ENCODE measurements at regions not wholly inside any gene's neighbourhood (a gene's known extent, or its start where the extent isn't known, plus 50 kb on each side); places are given as distances from the start of the nearest gene placed in this dataset.
A peak's percentile ranks its signal among the peaks of the same experiment; 100 is the strongest.

DNA sequence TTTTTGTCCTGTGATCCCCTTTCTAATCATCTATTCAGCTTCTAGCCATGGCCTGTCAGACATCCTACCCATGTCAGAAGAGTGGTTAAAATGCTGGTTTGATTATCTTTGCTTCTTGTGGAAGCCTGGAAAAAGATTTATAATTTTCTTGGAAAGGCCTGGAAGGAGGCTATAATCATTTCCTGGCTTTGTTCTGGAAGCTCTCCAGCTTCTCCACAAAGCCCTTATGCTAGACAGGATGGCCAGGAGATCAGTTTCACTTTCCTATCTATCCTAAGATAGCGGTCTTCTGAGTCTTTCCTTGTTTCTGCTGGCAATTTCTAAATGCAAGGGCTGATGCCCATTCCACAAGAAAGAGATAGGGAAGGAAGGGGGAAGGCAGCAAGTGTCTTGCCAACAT is 90.9 kb upstream of the SLC44A3 start:
- no peak overlapping the region for H3K4ac ChIP-seq (ENCODE audit: low read depth, low read length)
- no peak overlapping the region for H4K8ac ChIP-seq (ENCODE audit: low read depth, low read length)
- peak; percentile 26 to 48 for DNase-seq
- H3K79me2 ChIP-seq (ENCODE audit: control insufficient read depth, insufficient read depth, low read length, poor library complexity): no peaks in the 10 kb centered on the region
- H3K27me3 ChIP-seq (ENCODE audit: insufficient read depth, low read length): no peaks in the 10 kb centered on the region
- H3K79me1 ChIP-seq (ENCODE audit: low read length): no peaks in the 10 kb centered on the region
- no peak overlapping the region for H2BK12ac ChIP-seq (ENCODE audit: low read length)
- H4K12ac ChIP-seq (ENCODE audit: low read depth, low read length): no peak overlapping the region
- WGBS (ENCODE audit: extremely low coverage, insufficient coverage, insufficient read length): no CpG with 5 or more reads among the region's 1 CpG
- no peaks in the 10 kb centered on the region for H3K36me3 ChIP-seq (ENCODE audit: control insufficient read depth in 1 of 2, insufficient read depth in 2 of 2, low read length in 2 of 2)
- H3K18ac ChIP-seq (ENCODE audit: low read length): no peak overlapping the region
- no peak overlapping the region for H3K4me2 ChIP-seq (ENCODE audit: low read length)
- no peak overlapping the region for H2BK120ac ChIP-seq (ENCODE audit: insufficient read depth, low read length, poor library complexity)
- no peaks in the 10 kb centered on the region for H3K9me3 ChIP-seq (ENCODE audit: insufficient read depth, low read depth, low read length)
- no peak overlapping the region for H2BK5ac ChIP-seq (ENCODE audit: low read depth, low read length, poor library complexity)
- H4K91ac ChIP-seq (ENCODE audit: low read depth, low read length): no peak overlapping the region
- H2AK5ac ChIP-seq (ENCODE audit: low read length): no peak overlapping the region
- H3K4me1 ChIP-seq (ENCODE audit: control insufficient read depth in 1 of 2, insufficient read depth in 2 of 2, low read length in 2 of 2): no peaks in the 10 kb centered on the region
- no peak overlapping the region for H3K4me3 ChIP-seq (ENCODE audit: low read depth, low read length)
- no peak overlapping the region for H3K27ac ChIP-seq (ENCODE audit: low read depth, low read length)
- no peak overlapping the region for H3K23ac ChIP-seq (ENCODE audit: low read length)
- H2AFZ ChIP-seq (ENCODE audit: insufficient read depth, low read length, poor library complexity): no peak overlapping the region
- no peak overlapping the region for H3K9ac ChIP-seq (ENCODE audit: low read length)
- no peak overlapping the region for H3K14ac ChIP-seq (ENCODE audit: low read length)

DNA sequence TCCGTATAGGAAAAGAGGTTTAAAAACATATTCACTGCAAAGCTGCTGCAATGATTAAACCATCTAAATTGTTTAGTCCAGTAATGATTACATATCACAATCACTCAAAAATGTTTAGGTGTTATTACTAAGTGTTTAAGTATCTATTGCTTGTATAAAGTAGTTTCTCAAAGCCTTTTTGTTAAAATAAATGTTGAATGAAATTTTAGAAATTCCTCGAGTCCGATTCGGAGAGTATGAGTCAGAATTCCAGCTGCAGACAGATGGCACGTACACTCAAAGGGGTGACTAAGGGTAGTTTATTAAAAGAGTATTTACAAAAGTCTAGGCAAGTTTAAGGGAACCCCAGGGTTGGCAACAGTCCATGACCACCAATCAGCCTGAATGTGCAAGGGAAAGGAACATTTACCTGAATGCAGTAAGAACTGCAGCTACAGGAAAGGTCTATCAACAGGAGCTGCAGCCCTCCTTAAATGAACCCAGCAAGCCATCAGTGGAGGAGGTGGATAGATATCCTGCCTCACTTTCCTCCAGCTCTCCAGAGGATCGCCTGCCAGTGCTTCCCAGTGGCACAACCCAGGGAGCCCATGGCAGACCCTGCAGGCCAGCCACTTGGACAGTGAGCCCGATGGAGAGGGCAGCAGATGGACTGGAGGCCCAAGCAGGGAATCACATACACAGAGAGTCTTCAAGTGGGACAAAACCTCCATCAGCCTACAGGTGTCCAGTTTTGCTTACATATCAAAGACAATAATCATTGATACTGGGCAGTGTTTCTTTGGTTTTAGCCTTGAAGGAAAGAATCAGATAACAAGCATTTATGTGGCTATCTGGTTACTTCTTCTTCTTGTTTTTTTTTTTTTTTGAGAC is 92.1 kb upstream of the SLC44A3 start:
- peak; percentile 12 to 77 for DNase-seq
- no peak overlapping the region for H3K4ac ChIP-seq (ENCODE audit: low read depth, low read length)
- no peak overlapping the region for H3K14ac ChIP-seq (ENCODE audit: low read length)
- H3K4me2 ChIP-seq (ENCODE audit: low read length): no peak overlapping the region
- no peak overlapping the region for H3K4me3 ChIP-seq (ENCODE audit: low read depth, low read length)
- no peak overlapping the region for H3K9ac ChIP-seq (ENCODE audit: low read length)
- no peak overlapping the region for H2BK12ac ChIP-seq (ENCODE audit: low read length)
- no peaks in the 10 kb centered on the region for H3K36me3 ChIP-seq (ENCODE audit: control insufficient read depth in 1 of 2, insufficient read depth in 2 of 2, low read length in 2 of 2)
- no peaks in the 10 kb centered on the region for H3K9me3 ChIP-seq (ENCODE audit: insufficient read depth, low read depth, low read length)
- H3K27me3 ChIP-seq (ENCODE audit: insufficient read depth, low read length): no peaks in the 10 kb centered on the region
- H3K18ac ChIP-seq (ENCODE audit: low read length): no peak overlapping the region
- no peak overlapping the region for H4K12ac ChIP-seq (ENCODE audit: low read depth, low read length)
- H3K79me2 ChIP-seq (ENCODE audit: control insufficient read depth, insufficient read depth, low read length, poor library complexity): no peaks in the 10 kb centered on the region
- H2AK5ac ChIP-seq (ENCODE audit: low read length): peak overlapping the region; percentile 45
- H2BK5ac ChIP-seq (ENCODE audit: low read depth, low read length, poor library complexity): no peak overlapping the region
- H3K79me1 ChIP-seq (ENCODE audit: low read length): no peaks in the 10 kb centered on the region
- no peak overlapping the region for H3K23ac ChIP-seq (ENCODE audit: low read length)
- H4K8ac ChIP-seq (ENCODE audit: low read depth, low read length): no peak overlapping the region
- H3K27ac ChIP-seq (ENCODE audit: low read depth, low read length): no peak overlapping the region
- WGBS (ENCODE audit: extremely low coverage, insufficient coverage, insufficient read length): no CpG with 5 or more reads among the region's 7 CpGs
- no peak overlapping the region for H2BK120ac ChIP-seq (ENCODE audit: insufficient read depth, low read length, poor library complexity)
- no peaks in the 10 kb centered on the region for H3K4me1 ChIP-seq (ENCODE audit: control insufficient read depth in 1 of 2, insufficient read depth in 2 of 2, low read length in 2 of 2)
- H2AFZ ChIP-seq (ENCODE audit: insufficient read depth, low read length, poor library complexity): no peak overlapping the region
- no peak overlapping the region for H4K91ac ChIP-seq (ENCODE audit: low read depth, low read length)

DNA sequence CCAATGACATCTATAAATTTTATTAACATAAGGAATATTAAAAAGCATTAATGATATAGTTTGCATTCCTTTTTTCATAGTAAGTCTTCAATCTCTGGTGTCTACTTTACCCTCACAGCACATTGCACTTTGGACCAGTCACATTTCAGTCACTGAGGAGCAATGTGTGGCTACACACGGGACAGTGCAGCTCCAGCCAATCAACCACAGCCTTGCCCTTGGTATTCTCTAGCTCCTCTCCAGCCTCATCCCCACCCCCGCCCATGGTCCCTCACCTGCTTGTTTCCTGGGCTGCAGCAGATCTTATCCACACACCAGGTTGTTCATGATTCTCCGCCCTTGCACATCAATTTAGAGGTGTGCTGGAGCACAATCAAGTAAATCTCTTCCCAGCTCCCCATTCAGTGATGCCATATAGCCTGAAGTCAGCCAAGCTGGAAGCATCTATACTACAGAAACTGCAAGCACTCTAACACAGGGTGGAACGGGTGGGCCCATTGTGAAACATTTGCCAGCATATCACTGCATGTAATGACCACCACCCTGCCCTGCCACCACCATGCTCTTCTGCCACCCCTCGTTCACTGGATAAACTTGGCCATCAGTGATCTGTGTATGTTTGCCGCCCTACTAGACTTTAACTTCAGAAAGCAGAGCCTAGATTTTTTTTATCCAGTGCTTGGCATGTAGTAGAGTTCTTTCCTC is 93.0 kb upstream of the SLC44A3 start:
- Histone ChIP-seq H3K36me3 (ENCODE audit: control insufficient read depth in 1 of 2, insufficient read depth in 2 of 2, low read length in 2 of 2) (no peaks in the 10 kb centered on the region), H4K91ac (ENCODE audit: low read depth, low read length) (no peak overlapping the region), H3K4me3 (ENCODE audit: low read depth, low read length) (no peak overlapping the region), H3K4me1 (ENCODE audit: control insufficient read depth in 1 of 2, insufficient read depth in 2 of 2, low read length in 2 of 2) (no peaks in the 10 kb centered on the region), H3K79me1 (ENCODE audit: low read length) (no peaks in the 10 kb centered on the region), H3K4ac (ENCODE audit: low read depth, low read length) (no peak overlapping the region), H3K27me3 (ENCODE audit: insufficient read depth, low read length) (no peaks in the 10 kb centered on the region), H2AFZ (ENCODE audit: insufficient read depth, low read length, poor library complexity) (no peak overlapping the region), H4K8ac (ENCODE audit: low read depth, low read length) (no peak overlapping the region), H3K14ac (ENCODE audit: low read length) (no peak overlapping the region), H2BK12ac (ENCODE audit: low read length) (no peak overlapping the region), H3K27ac (ENCODE audit: low read depth, low read length) (no peak overlapping the region), H3K18ac (ENCODE audit: low read length) (no peak overlapping the region), H3K9ac (ENCODE audit: low read length) (no peak overlapping the region), H2AK5ac (ENCODE audit: low read length) (no peak overlapping the region), H3K23ac (ENCODE audit: low read length) (no peak overlapping the region), H3K79me2 (ENCODE audit: control insufficient read depth, insufficient read depth, low read length, poor library complexity) (no peaks in the 10 kb centered on the region), H3K9me3 (ENCODE audit: insufficient read depth, low read depth, low read length) (no peaks in the 10 kb centered on the region), H3K4me2 (ENCODE audit: low read length) (no peak overlapping the region), H4K12ac (ENCODE audit: low read depth, low read length) (no peak overlapping the region), H2BK120ac (ENCODE audit: insufficient read depth, low read length, poor library complexity) (no peak overlapping the region), H2BK5ac (ENCODE audit: low read depth, low read length, poor library complexity) (no peak overlapping the region)
- no peak for DNase-seq
- no CpG with 5 or more reads among the region's 6 CpGs for WGBS (ENCODE audit: extremely low coverage, insufficient coverage, insufficient read length)

DNA sequence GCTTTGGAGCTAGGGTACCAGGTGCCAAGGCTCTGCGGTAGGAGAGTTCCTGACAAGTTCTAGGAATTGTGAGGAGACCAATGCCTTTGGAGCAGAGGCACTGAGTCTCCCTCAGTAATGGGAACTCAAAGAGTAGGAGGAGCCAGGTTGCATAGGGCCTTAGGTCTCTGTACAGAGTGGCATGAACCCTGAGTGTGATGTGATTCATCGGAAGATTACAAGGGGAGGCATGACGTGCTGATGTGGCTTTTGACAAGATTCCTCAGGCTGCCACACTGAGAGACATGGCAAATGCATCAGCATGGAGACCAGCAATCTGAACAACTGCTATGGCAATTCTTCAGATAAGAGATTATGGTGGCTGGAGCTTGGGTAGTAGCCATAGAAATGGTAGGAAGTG is 94.6 kb upstream of the SLC44A3 start:
- Histone ChIP-seq H3K79me2 (ENCODE audit: control insufficient read depth, insufficient read depth, low read length, poor library complexity) (no peaks in the 10 kb centered on the region), H3K4me1 (ENCODE audit: control insufficient read depth in 1 of 2, insufficient read depth in 2 of 2, low read length in 2 of 2) (no peaks in the 10 kb centered on the region), H3K36me3 (ENCODE audit: control insufficient read depth in 1 of 2, insufficient read depth in 2 of 2, low read length in 2 of 2) (no peaks in the 10 kb centered on the region), H4K91ac (ENCODE audit: low read depth, low read length) (no peak overlapping the region), H3K79me1 (ENCODE audit: low read length) (no peaks in the 10 kb centered on the region), H2BK12ac (ENCODE audit: low read length) (peak overlapping the region; percentile 12), H3K14ac (ENCODE audit: low read length) (no peak overlapping the region), H2BK120ac (ENCODE audit: insufficient read depth, low read length, poor library complexity) (no peak overlapping the region), H3K27ac (ENCODE audit: low read depth, low read length) (no peak overlapping the region), H4K8ac (ENCODE audit: low read depth, low read length) (no peak overlapping the region), H3K4me3 (ENCODE audit: low read depth, low read length) (no peak overlapping the region), H4K12ac (ENCODE audit: low read depth, low read length) (no peak overlapping the region), H3K9ac (ENCODE audit: low read length) (no peak overlapping the region), H3K18ac (ENCODE audit: low read length) (no peak overlapping the region), H3K4me2 (ENCODE audit: low read length) (no peak overlapping the region), H2AFZ (ENCODE audit: insufficient read depth, low read length, poor library complexity) (no peak overlapping the region), H3K23ac (ENCODE audit: low read length) (no peak overlapping the region), H3K9me3 (ENCODE audit: insufficient read depth, low read depth, low read length) (no peaks in the 10 kb centered on the region), H3K4ac (ENCODE audit: low read depth, low read length) (no peak overlapping the region), H2BK5ac (ENCODE audit: low read depth, low read length, poor library complexity) (no peak overlapping the region), H2AK5ac (ENCODE audit: low read length) (no peak overlapping the region), H3K27me3 (ENCODE audit: insufficient read depth, low read length) (no peaks in the 10 kb centered on the region)
- WGBS (ENCODE audit: extremely low coverage, insufficient coverage, insufficient read length): no CpG with 5 or more reads among the region's 3 CpGs
- peak; percentile 61 to 64 for DNase-seq
